ENCODE measurements at regions not wholly inside any gene's neighbourhood (a gene's known extent, or its start where the extent isn't known, plus 50 kb on each side); places are given as distances from the start of the nearest gene placed in this dataset.

- Histone ChIP-seq H3K9ac (ENCODE audit: low read depth in 1 of 2, low read length in 2 of 2) (no peak overlapping the region), H3K4me1 (ENCODE audit: control insufficient read depth in 2 of 2, insufficient read depth in 2 of 2, low read length in 2 of 2) (no peaks in the 10 kb centered on the region), H3K36me3 (ENCODE audit: control insufficient read depth in 2 of 2, insufficient read depth in 2 of 2, low read length in 2 of 2) (no peaks in the 10 kb centered on the region), H3K27me3 (ENCODE audit: control insufficient read depth in 2 of 2, insufficient read depth in 2 of 2, low read length in 2 of 2) (no peaks in the 10 kb centered on the region), H3K27ac (ENCODE audit: low read depth in 2 of 2, low read length in 2 of 2) (no peak overlapping the region), H3K9me3 (ENCODE audit: control insufficient read depth in 2 of 2, low read length in 2 of 2) (no peaks in the 10 kb centered on the region), H3K4me3 (ENCODE audit: low read length in 2 of 2) (no peak overlapping the region)
These were observed 108.7 kb upstream of the VSTM2B start for GRCh38 chr19:29417048-29417447.

- Histone ChIP-seq H3K9me3 (ENCODE audit: control insufficient read depth in 2 of 2, low read length in 2 of 2) (no peaks in the 10 kb centered on the region), H3K36me3 (ENCODE audit: control insufficient read depth in 2 of 2, insufficient read depth in 2 of 2, low read length in 2 of 2) (no peaks in the 10 kb centered on the region), H3K9ac (ENCODE audit: low read depth in 1 of 2, low read length in 2 of 2) (no peak overlapping the region)
These were observed 107.6 kb upstream of the VSTM2B start for GRCh38 chr19:29418201-29418600.

GRCh38 chr19:29420065-29420464, 105.7 kb upstream of the VSTM2B start:
- no peaks in the 10 kb centered on the region for H3K36me3 ChIP-seq (ENCODE audit: control insufficient read depth in 2 of 2, insufficient read depth in 2 of 2, low read length in 2 of 2)
- no peaks in the 10 kb centered on the region for H3K27me3 ChIP-seq (ENCODE audit: control insufficient read depth in 2 of 2, insufficient read depth in 2 of 2, low read length in 2 of 2)
- no peak overlapping the region for H3K9ac ChIP-seq (ENCODE audit: low read depth in 1 of 2, low read length in 2 of 2)
- no peak overlapping the region for H3K4me3 ChIP-seq (ENCODE audit: low read length in 2 of 2)
- H3K4me1 ChIP-seq (ENCODE audit: control insufficient read depth in 2 of 2, insufficient read depth in 2 of 2, low read length in 2 of 2), result no peaks in the 10 kb centered on the region
- no peak overlapping the region for H3K27ac ChIP-seq (ENCODE audit: low read depth in 2 of 2, low read length in 2 of 2)
- H3K9me3 ChIP-seq (ENCODE audit: control insufficient read depth in 2 of 2, low read length in 2 of 2), result no peaks in the 10 kb centered on the region

More at GRCh38 chr19:29418201-29418600, 107.6 kb upstream of the VSTM2B start:
- Histone ChIP-seq H3K27ac (ENCODE audit: low read depth in 2 of 2, low read length in 2 of 2) (no peak overlapping the region), H3K27me3 (ENCODE audit: control insufficient read depth in 2 of 2, insufficient read depth in 2 of 2, low read length in 2 of 2) (no peaks in the 10 kb centered on the region), H3K4me3 (ENCODE audit: low read length in 2 of 2) (no peak overlapping the region), H3K4me1 (ENCODE audit: control insufficient read depth in 2 of 2, insufficient read depth in 2 of 2, low read length in 2 of 2) (no peaks in the 10 kb centered on the region)

- no peak overlapping the region for H3K9ac ChIP-seq (ENCODE audit: low read depth in 1 of 2, low read length in 2 of 2)
- no peaks in the 10 kb centered on the region for H3K27me3 ChIP-seq (ENCODE audit: control insufficient read depth in 2 of 2, insufficient read depth in 2 of 2, low read length in 2 of 2)
- H3K9me3 ChIP-seq (ENCODE audit: control insufficient read depth in 2 of 2, low read length in 2 of 2), result no peaks in the 10 kb centered on the region
- no peaks in the 10 kb centered on the region for H3K4me1 ChIP-seq (ENCODE audit: control insufficient read depth in 2 of 2, insufficient read depth in 2 of 2, low read length in 2 of 2)
- H3K4me3 ChIP-seq (ENCODE audit: low read length in 2 of 2), result no peak overlapping the region
- no peaks in the 10 kb centered on the region for H3K36me3 ChIP-seq (ENCODE audit: control insufficient read depth in 2 of 2, insufficient read depth in 2 of 2, low read length in 2 of 2)
- H3K27ac ChIP-seq (ENCODE audit: low read depth in 2 of 2, low read length in 2 of 2), result no peak overlapping the region
These were observed 105.2 kb upstream of the VSTM2B start for GRCh38 chr19:29420482-29421195.

GRCh38 chr19:29421196-29421545, 104.6 kb upstream of the VSTM2B start:
- Histone ChIP-seq H3K4me3 (ENCODE audit: low read length in 2 of 2) (no peak overlapping the region), H3K27ac (ENCODE audit: low read depth in 2 of 2, low read length in 2 of 2) (no peak overlapping the region), H3K27me3 (ENCODE audit: control insufficient read depth in 2 of 2, insufficient read depth in 2 of 2, low read length in 2 of 2) (no peaks in the 10 kb centered on the region), H3K9ac (ENCODE audit: low read depth in 1 of 2, low read length in 2 of 2) (no peak overlapping the region), H3K9me3 (ENCODE audit: control insufficient read depth in 2 of 2, low read length in 2 of 2) (no peaks in the 10 kb centered on the region), H3K36me3 (ENCODE audit: control insufficient read depth in 2 of 2, insufficient read depth in 2 of 2, low read length in 2 of 2) (no peaks in the 10 kb centered on the region), H3K4me1 (ENCODE audit: control insufficient read depth in 2 of 2, insufficient read depth in 2 of 2, low read length in 2 of 2) (no peaks in the 10 kb centered on the region)

GRCh38 chr19:29422047-29422446, 103.7 kb upstream of the VSTM2B start:
- Histone ChIP-seq H3K9me3 (ENCODE audit: control insufficient read depth in 2 of 2, low read length in 2 of 2) (no peaks in the 10 kb centered on the region), H3K36me3 (ENCODE audit: control insufficient read depth in 2 of 2, insufficient read depth in 2 of 2, low read length in 2 of 2) (no peaks in the 10 kb centered on the region), H3K27me3 (ENCODE audit: control insufficient read depth in 2 of 2, insufficient read depth in 2 of 2, low read length in 2 of 2) (no peaks in the 10 kb centered on the region), H3K4me1 (ENCODE audit: control insufficient read depth in 2 of 2, insufficient read depth in 2 of 2, low read length in 2 of 2) (no peaks in the 10 kb centered on the region), H3K9ac (ENCODE audit: low read depth in 1 of 2, low read length in 2 of 2) (no peak overlapping the region), H3K4me3 (ENCODE audit: low read length in 2 of 2) (no peak overlapping the region), H3K27ac (ENCODE audit: low read depth in 2 of 2, low read length in 2 of 2) (no peak overlapping the region)

- no peaks in the 10 kb centered on the region for H3K36me3 ChIP-seq (ENCODE audit: control insufficient read depth in 2 of 2, insufficient read depth in 2 of 2, low read length in 2 of 2)
- H3K27ac ChIP-seq (ENCODE audit: low read depth in 2 of 2, low read length in 2 of 2), result no peak overlapping the region
- H3K27me3 ChIP-seq (ENCODE audit: control insufficient read depth in 2 of 2, insufficient read depth in 2 of 2, low read length in 2 of 2), result no peaks in the 10 kb centered on the region
- no peak overlapping the region for H3K4me3 ChIP-seq (ENCODE audit: low read length in 2 of 2)
- H3K9me3 ChIP-seq (ENCODE audit: control insufficient read depth in 2 of 2, low read length in 2 of 2), result no peaks in the 10 kb centered on the region
- H3K9ac ChIP-seq (ENCODE audit: low read depth in 1 of 2, low read length in 2 of 2), result no peak overlapping the region
- no peaks in the 10 kb centered on the region for H3K4me1 ChIP-seq (ENCODE audit: control insufficient read depth in 2 of 2, insufficient read depth in 2 of 2, low read length in 2 of 2)
These were observed 103.2 kb upstream of the VSTM2B start for GRCh38 chr19:29422486-29423085.

- H3K4me3 ChIP-seq (ENCODE audit: low read length in 2 of 2), result no peak overlapping the region
- no peak overlapping the region for H3K9ac ChIP-seq (ENCODE audit: low read depth in 1 of 2, low read length in 2 of 2)
- H3K27me3 ChIP-seq (ENCODE audit: control insufficient read depth in 2 of 2, insufficient read depth in 2 of 2, low read length in 2 of 2), result no peaks in the 10 kb centered on the region
- H3K4me1 ChIP-seq (ENCODE audit: control insufficient read depth in 2 of 2, insufficient read depth in 2 of 2, low read length in 2 of 2), result no peaks in the 10 kb centered on the region
- no peaks in the 10 kb centered on the region for H3K9me3 ChIP-seq (ENCODE audit: control insufficient read depth in 2 of 2, low read length in 2 of 2)
- H3K36me3 ChIP-seq (ENCODE audit: control insufficient read depth in 2 of 2, insufficient read depth in 2 of 2, low read length in 2 of 2), result no peaks in the 10 kb centered on the region
- no peak overlapping the region for H3K27ac ChIP-seq (ENCODE audit: low read depth in 2 of 2, low read length in 2 of 2)
These were observed 97.7 kb upstream of the VSTM2B start for GRCh38 chr19:29428071-29428470.

GRCh38 chr19:29429021-29429420, 96.8 kb upstream of the VSTM2B start:
- Histone ChIP-seq H3K27me3 (ENCODE audit: control insufficient read depth in 2 of 2, insufficient read depth in 2 of 2, low read length in 2 of 2) (no peaks in the 10 kb centered on the region), H3K4me3 (ENCODE audit: low read length in 2 of 2) (no peak overlapping the region), H3K4me1 (ENCODE audit: control insufficient read depth in 2 of 2, insufficient read depth in 2 of 2, low read length in 2 of 2) (no peaks in the 10 kb centered on the region), H3K36me3 (ENCODE audit: control insufficient read depth in 2 of 2, insufficient read depth in 2 of 2, low read length in 2 of 2) (no peaks in the 10 kb centered on the region), H3K27ac (ENCODE audit: low read depth in 2 of 2, low read length in 2 of 2) (no peak overlapping the region), H3K9me3 (ENCODE audit: control insufficient read depth in 2 of 2, low read length in 2 of 2) (no peaks in the 10 kb centered on the region), H3K9ac (ENCODE audit: low read depth in 1 of 2, low read length in 2 of 2) (no peak overlapping the region)

GRCh38 chr19:29429581-29429980, 96.2 kb upstream of the VSTM2B start:
- H3K27ac ChIP-seq (ENCODE audit: low read depth in 2 of 2, low read length in 2 of 2), result no peak overlapping the region
- H3K36me3 ChIP-seq (ENCODE audit: control insufficient read depth in 2 of 2, insufficient read depth in 2 of 2, low read length in 2 of 2), result no peaks in the 10 kb centered on the region
- no peak overlapping the region for H3K4me3 ChIP-seq (ENCODE audit: low read length in 2 of 2)
- H3K9me3 ChIP-seq (ENCODE audit: control insufficient read depth in 2 of 2, low read length in 2 of 2), result no peaks in the 10 kb centered on the region
- H3K9ac ChIP-seq (ENCODE audit: low read depth in 1 of 2, low read length in 2 of 2), result no peak overlapping the region
- no peaks in the 10 kb centered on the region for H3K4me1 ChIP-seq (ENCODE audit: control insufficient read depth in 2 of 2, insufficient read depth in 2 of 2, low read length in 2 of 2)
- no peaks in the 10 kb centered on the region for H3K27me3 ChIP-seq (ENCODE audit: control insufficient read depth in 2 of 2, insufficient read depth in 2 of 2, low read length in 2 of 2)

Data from mucosa of rectum (tissue), 2 donors.